ENCODE measurements at regions not wholly inside any gene's neighbourhood (a gene's known extent, or its start where the extent isn't known, plus 50 kb on each side); places are given as distances from the start of the nearest gene placed in this dataset.

- ATAC-seq = no peak
- ChIA-PET CTCF (no interaction called here), POLR2A (ENCODE audit: unreplicated experiment) (no interaction called here)
- Histone ChIP-seq H3K36me3 (ENCODE audit: low read depth, low read length) (no peaks in the 10 kb centered on the region), H4K20me1 (ENCODE audit: low read length) (no peaks in the 10 kb centered on the region), H3K9ac (ENCODE audit: low read length) (no peak overlapping the region), H3K4me3 (ENCODE audit: low read length) (no peak overlapping the region), H3K79me2 (ENCODE audit: low read length) (no peaks in the 10 kb centered on the region), H3K4me2 (ENCODE audit: low read length) (no peak overlapping the region), H3K9me3 (ENCODE audit: low read length) (no peaks in the 10 kb centered on the region), H3K9me2 (replicated peaks; ENCODE audit: low read length) (no peaks in the 10 kb centered on the region), H3K4me1 (ENCODE audit: insufficient read depth, low read length) (no peaks in the 10 kb centered on the region), H3K27me3 (ENCODE audit: low read length) (no peaks in the 10 kb centered on the region), H3F3A (ENCODE audit: low read length, unreplicated experiment) (no peaks in the 10 kb centered on the region), H2AFZ (ENCODE audit: low read length) (no peak overlapping the region), H3K27ac (ENCODE audit: low read length) (no peak overlapping the region)
- intact Hi-C loops (cut with micrococcal nuclease) = no loop called here
- TF ChIP-seq CTCF (conservative IDR thresholded peaks at IDR 0.05; ENCODE audit: low read depth, low read length) (no peak), EZH2phosphoT487 (IDR thresholded peaks at IDR 0.05; ENCODE audit: borderline replicate concordance, low read length) (no peak), EZH2 (IDR thresholded peaks at IDR 0.05; ENCODE audit: low read length, unreplicated experiment) (no peak)
- no TSS peak for BruUV-seq (replicated peaks)
- DNase-seq = no peak
These were observed 205.6 kb downstream of the TUSC1 start for GRCh38 chr9:25472681-25473080.

GRCh38 chr9:25472085-25472607 is 206.1 kb downstream of the TUSC1 start:
- no peak overlapping the region for H2AFZ ChIP-seq (ENCODE audit: low read length)
- no peaks in the 10 kb centered on the region for H3K36me3 ChIP-seq (ENCODE audit: low read depth, low read length)
- H3F3A ChIP-seq (ENCODE audit: low read length, unreplicated experiment) = no peaks in the 10 kb centered on the region
- no peak for TF ChIP-seq EZH2phosphoT487 (IDR thresholded peaks at IDR 0.05; ENCODE audit: borderline replicate concordance, low read length)
- TF ChIP-seq EZH2 (IDR thresholded peaks at IDR 0.05; ENCODE audit: low read length, unreplicated experiment) = no peak
- no peak for TF ChIP-seq CTCF (conservative IDR thresholded peaks at IDR 0.05; ENCODE audit: low read depth, low read length)
- no peaks in the 10 kb centered on the region for H3K9me2 ChIP-seq (replicated peaks; ENCODE audit: low read length)
- H3K4me3 ChIP-seq (ENCODE audit: low read length) = no peak overlapping the region
- intact Hi-C loops (cut with micrococcal nuclease) = no loop called here
- CTCF ChIA-PET = no interaction called here
- H4K20me1 ChIP-seq (ENCODE audit: low read length) = no peaks in the 10 kb centered on the region
- H3K4me2 ChIP-seq (ENCODE audit: low read length) = no peak overlapping the region
- no TSS peak for BruUV-seq (replicated peaks)
- H3K9ac ChIP-seq (ENCODE audit: low read length) = no peak overlapping the region
- H3K9me3 ChIP-seq (ENCODE audit: low read length) = no peaks in the 10 kb centered on the region
- POLR2A ChIA-PET (ENCODE audit: unreplicated experiment) = no interaction called here
- H3K4me1 ChIP-seq (ENCODE audit: insufficient read depth, low read length) = no peaks in the 10 kb centered on the region
- H3K27me3 ChIP-seq (ENCODE audit: low read length) = no peaks in the 10 kb centered on the region
- DNase-seq (no peak), ATAC-seq (no peak)
- no peak overlapping the region for H3K27ac ChIP-seq (ENCODE audit: low read length)
- H3K79me2 ChIP-seq (ENCODE audit: low read length) = no peaks in the 10 kb centered on the region

- DNase-seq (no peak), ATAC-seq (no peak)
- POLR2A ChIA-PET (ENCODE audit: unreplicated experiment) = no interaction called here
These were observed 216.8 kb downstream of the TUSC1 start for GRCh38 chr9:25461416-25461815.

More at GRCh38 chr9:25461416-25461815, 216.8 kb downstream of the TUSC1 start:
- H3K9ac ChIP-seq (ENCODE audit: low read length) = no peak overlapping the region
- no peaks in the 10 kb centered on the region for H3K27me3 ChIP-seq (ENCODE audit: low read length)
- no peaks in the 10 kb centered on the region for H3F3A ChIP-seq (ENCODE audit: low read length, unreplicated experiment)
- no peak for TF ChIP-seq CTCF (conservative IDR thresholded peaks at IDR 0.05; ENCODE audit: low read depth, low read length)
- TF ChIP-seq EZH2phosphoT487 (IDR thresholded peaks at IDR 0.05; ENCODE audit: borderline replicate concordance, low read length) = no peak
- TF ChIP-seq EZH2 (IDR thresholded peaks at IDR 0.05; ENCODE audit: low read length, unreplicated experiment) = no peak
- H3K79me2 ChIP-seq (ENCODE audit: low read length) = no peaks in the 10 kb centered on the region
- no peak overlapping the region for H3K4me2 ChIP-seq (ENCODE audit: low read length)
- H3K27ac ChIP-seq (ENCODE audit: low read length) = no peak overlapping the region
- intact Hi-C loops (cut with micrococcal nuclease) = no loop called here
- H3K36me3 ChIP-seq (ENCODE audit: low read depth, low read length) = no peaks in the 10 kb centered on the region
- H3K4me3 ChIP-seq (ENCODE audit: low read length) = no peak overlapping the region
- H3K9me3 ChIP-seq (ENCODE audit: low read length) = no peaks in the 10 kb centered on the region
- H3K9me2 ChIP-seq (replicated peaks; ENCODE audit: low read length) = no peaks in the 10 kb centered on the region
- no peaks in the 10 kb centered on the region for H3K4me1 ChIP-seq (ENCODE audit: insufficient read depth, low read length)
- no peaks in the 10 kb centered on the region for H4K20me1 ChIP-seq (ENCODE audit: low read length)
- BruUV-seq (replicated peaks) = no TSS peak
- no peak overlapping the region for H2AFZ ChIP-seq (ENCODE audit: low read length)
- CTCF ChIA-PET = no interaction called here

Data from PC-3 (cell line).